K562 (cell line): ENCODE measurements at regions not wholly inside any gene's neighbourhood (a gene's known extent, or its start where the extent isn't known, plus 50 kb on each side); places are given as distances from the start of the nearest gene placed in this dataset.

Source experiments
- BHLHE40 ChIP-seq: IDR thresholded peaks from 2 replicates; pipeline ENCODE4 v1.6.1; 2011; ENCODE audit warnings: low read length, improper control_type of control experiment
- CBFA2T3 ChIP-seq: fragments of 450-650 bp; IDR thresholded peaks from 2 replicates; pipeline ENCODE4 v1.6.1; 2017
- CTCF ChIP-seq, 3 experiments: IDR thresholded peaks in 2 of 3; conservative IDR thresholded peaks in 1 of 3; 2 replicates each; pipeline ENCODE4 v1.5.1; 2011 to 2012; ENCODE audit warnings: low read length in 3 of 3, mild to moderate bottlenecking in 3 of 3, control low read depth in 2 of 3, improper control_type of control experiment in 1 of 3, inconsistent platforms in 1 of 3, low read depth in 1 of 3, mixed read lengths in 1 of 3, moderate library complexity in 1 of 3; ENCODE audit not compliant: insufficient read depth in 2 of 3
- DMBX1 ChIP-seq: fragments of 250-450 bp; sonication (Bioruptor Pico); IDR thresholded peaks from 2 replicates; pipeline ENCODE4 v1.8.0; 2022; ENCODE audit warnings: inconsistent platforms, mild to moderate bottlenecking, moderate library complexity, borderline replicate concordance
- FOXP1 ChIP-seq: sonication (generic); formaldehyde crosslinking; IDR thresholded peaks from 2 replicates; pipeline ENCODE4 v1.8.0; 2022; ENCODE audit warnings: mild to moderate bottlenecking, missing genetic modification reagents
- HIVEP1 ChIP-seq: fragments of 250-450 bp; sonication (Bioruptor Pico); IDR thresholded peaks from 2 replicates; pipeline ENCODE4 v1.4.0; 2020; ENCODE audit warnings: mild to moderate bottlenecking
- MIER1 ChIP-seq: fragments of 450-650 bp; IDR thresholded peaks from 2 replicates; pipeline ENCODE4 v1.6.1; 2016; ENCODE audit warnings: antibody characterized with exemption, mild to moderate bottlenecking, low read depth
- PHB ChIP-seq: fragments of 250-450 bp; sonication (Bioruptor Pico); IDR thresholded peaks from 2 replicates; pipeline ENCODE4 v1.5.0; 2021
- PHF20 ChIP-seq: fragments of 450-650 bp; IDR thresholded peaks from 2 replicates; pipeline ENCODE4 v1.6.1; 2018; ENCODE audit not compliant: partially characterized antibody
- POLR2AphosphoS5 ChIP-seq: IDR thresholded peaks from 2 replicates; pipeline ENCODE4 v1.6.1; 2011; ENCODE audit warnings: mild to moderate bottlenecking, low read depth, low read length, moderate library complexity; ENCODE audit not compliant: control insufficient read depth, insufficient read depth
- SFPQ ChIP-seq: fragments of 200-400 bp; formaldehyde crosslinking; IDR thresholded peaks from 2 replicates; pipeline ENCODE4 v1.6.1; 2017; ENCODE audit warnings: mild to moderate bottlenecking, low read depth, low read length, moderate library complexity
- ZNF184 ChIP-seq: sonication (generic); formaldehyde crosslinking; IDR thresholded peaks from 2 replicates; pipeline ENCODE4 v1.5.0; 2020; ENCODE audit warnings: missing genetic modification reagents
- ZNF263 ChIP-seq: sonication (generic); formaldehyde crosslinking; IDR thresholded peaks from 2 replicates; pipeline ENCODE4 v1.8.0; 2022; ENCODE audit warnings: mild to moderate bottlenecking, missing genetic modification reagents, borderline replicate concordance
- ZNF274 ChIP-seq: IDR thresholded peaks from 2 replicates; pipeline ENCODE4 v1.6.1; 2011; ENCODE audit warnings: low read depth, mild to moderate bottlenecking, low read length, moderate library complexity, borderline replicate concordance
- ZNF324 ChIP-seq: fragments of 250-450 bp; sonication (Bioruptor Pico); IDR thresholded peaks from 2 replicates; pipeline ENCODE4 v1.4.0; 2020; ENCODE audit warnings: mild to moderate bottlenecking
- ZNF436 ChIP-seq: fragments of 250-450, 450-650 bp; sonication (Bioruptor Pico); formaldehyde crosslinking; IDR thresholded peaks from 2 replicates; pipeline ENCODE4 v1.7.0; 2020; ENCODE audit warnings: mild to moderate bottlenecking
- TF ChIP-seq, protein P1 (sequence below): fragments of 450-650 bp; formaldehyde crosslinking; IDR thresholded peaks from 2 replicates; pipeline ENCODE4 v1.4.0; 2020; ENCODE audit warnings: mild to moderate bottlenecking, moderate library complexity

DNA sequence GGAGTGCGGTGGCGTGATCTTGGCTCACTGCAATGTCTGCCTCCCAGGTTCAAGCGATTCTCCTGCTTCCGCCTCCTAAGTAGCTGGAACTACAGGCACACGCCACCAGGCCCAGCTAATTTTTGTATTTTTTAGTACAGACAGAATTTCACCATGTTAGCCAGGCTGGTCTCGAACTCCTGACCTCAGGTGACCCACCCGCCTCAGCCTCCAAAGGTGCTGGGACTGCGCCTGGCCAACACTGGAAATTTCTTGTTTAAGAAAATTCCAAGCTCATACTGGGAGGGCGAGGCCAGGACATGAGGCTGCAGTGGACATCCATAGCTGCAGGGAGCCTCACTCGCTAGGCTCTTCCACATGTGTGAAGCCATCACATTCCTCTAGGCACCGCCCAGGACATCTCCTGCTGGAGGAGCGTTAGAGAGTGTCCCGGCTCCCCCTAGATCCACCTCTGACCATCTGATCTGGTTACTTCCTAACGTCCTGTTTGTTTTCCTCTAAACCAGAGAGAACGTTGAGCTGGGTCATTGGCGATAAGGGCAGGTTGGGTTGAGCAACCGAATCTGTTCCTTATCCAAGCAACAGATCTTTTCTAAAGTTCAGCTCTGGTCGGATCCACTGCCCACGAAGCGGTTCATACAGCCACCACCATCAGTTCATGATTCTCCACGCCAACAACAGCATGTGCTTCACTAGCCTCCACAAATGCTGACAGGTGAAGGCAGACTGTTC lies 108.2 kb upstream of the MED13L start (continued):
- TF ChIP-seq DMBX1 (CRISPR knock-in tag) (no peak), ZNF184 (CRISPR knock-in tag) (no peak), ZNF274 (no peak), ZNF263 (no peak; the same call in 1 of the 2 replicates), MIER1 (no peak), CTCF (IDR thresholded peaks at IDR 0.05 in 2 of 3, conservative IDR thresholded peaks at IDR 0.05 in 1 of 3; ENCODE audit: insufficient read depth in 2 of 3, low read depth in 1 of 3, low read length in 3 of 3) (no peak), HIVEP1 (CRISPR knock-in tag) (no peak), BHLHE40 (peak; percentile 39; the same call in 1 of the 2 replicates), POLR2AphosphoS5 (peak; percentile 81; the same call in 1 of the 2 replicates), CBFA2T3 (peak; percentile 94), PHF20 (no peak), FOXP1 (no peak), ZNF324 (CRISPR knock-in tag) (no peak), ZNF436 (CRISPR knock-in tag) (no peak), PHB (CRISPR knock-in tag) (no peak), SFPQ (no peak)
- TF ChIP-seq, protein P1, sequence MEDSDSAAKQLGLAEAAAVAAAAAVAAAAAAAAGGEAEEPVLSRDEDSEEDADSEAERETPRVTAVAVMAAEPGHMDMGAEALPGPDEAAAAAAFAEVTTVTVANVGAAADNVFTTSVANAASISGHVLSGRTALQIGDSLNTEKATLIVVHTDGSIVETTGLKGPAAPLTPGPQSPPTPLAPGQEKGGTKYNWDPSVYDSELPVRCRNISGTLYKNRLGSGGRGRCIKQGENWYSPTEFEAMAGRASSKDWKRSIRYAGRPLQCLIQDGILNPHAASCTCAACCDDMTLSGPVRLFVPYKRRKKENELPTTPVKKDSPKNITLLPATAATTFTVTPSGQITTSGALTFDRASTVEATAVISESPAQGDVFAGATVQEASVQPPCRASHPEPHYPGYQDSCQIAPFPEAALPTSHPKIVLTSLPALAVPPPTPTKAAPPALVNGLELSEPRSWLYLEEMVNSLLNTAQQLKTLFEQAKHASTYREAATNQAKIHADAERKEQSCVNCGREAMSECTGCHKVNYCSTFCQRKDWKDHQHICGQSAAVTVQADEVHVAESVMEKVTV: no peak
